ENCODE measurements at regions not wholly inside any gene's neighbourhood (a gene's known extent, or its start where the extent isn't known, plus 50 kb on each side); places are given as distances from the start of the nearest gene placed in this dataset.

DNA sequence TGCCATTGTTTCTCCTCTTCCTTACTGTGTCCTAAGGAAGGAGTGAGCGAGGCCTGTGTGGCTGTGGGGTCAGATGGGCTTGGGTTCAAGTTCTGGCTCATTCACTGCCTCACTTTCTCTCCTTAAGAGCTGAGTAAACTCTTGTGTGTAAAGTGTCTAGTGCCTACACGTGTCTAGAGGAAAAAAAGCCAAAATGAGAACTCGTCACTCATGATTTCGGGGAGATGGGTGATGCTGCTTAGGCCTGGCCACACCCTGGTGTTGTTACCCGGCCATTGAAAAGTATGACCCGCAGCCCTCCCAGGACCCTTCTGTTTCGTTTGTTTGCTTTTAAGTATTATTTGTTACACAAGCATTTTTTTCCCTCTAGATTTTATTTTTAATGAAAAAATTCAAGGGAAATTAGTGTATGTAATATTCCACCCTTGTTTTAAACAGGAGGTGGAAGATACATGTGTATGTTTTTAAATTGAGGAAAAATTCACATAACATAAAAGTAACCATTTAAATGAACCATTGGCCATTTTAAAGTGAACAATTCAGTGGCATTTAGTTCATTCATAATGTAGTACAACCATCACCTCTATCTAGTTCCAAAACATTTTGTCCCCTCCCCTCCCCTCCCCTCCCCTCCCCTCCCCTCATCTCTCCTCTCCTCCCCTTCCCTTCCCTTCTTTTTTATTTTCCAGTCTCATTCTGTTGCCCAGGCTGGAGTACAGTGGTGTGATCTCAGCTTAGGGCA, 71.0 kb downstream of the CEBPB start:
- Histone ChIP-seq H3K4me3 (ENCODE audit: low read depth, low read length) (no peak overlapping the region), H3K27me3 (ENCODE audit: control insufficient read depth, insufficient read depth, low read length) (no peaks in the 10 kb centered on the region), H3K4me1 (no peaks in the 10 kb centered on the region), H3K9me3 (ENCODE audit: control insufficient read depth, low read length) (no peaks in the 10 kb centered on the region), H2AFZ (no peak overlapping the region), H3K79me2 (no peaks in the 10 kb centered on the region), H3K36me3 (ENCODE audit: control insufficient read depth, insufficient read depth, low read length) (no peaks in the 10 kb centered on the region), H3K9ac (no peak overlapping the region), H3K27ac (no peak overlapping the region), H3K4me2 (ENCODE audit: low read length) (no peak overlapping the region)
- TF ChIP-seq, protein P1, sequence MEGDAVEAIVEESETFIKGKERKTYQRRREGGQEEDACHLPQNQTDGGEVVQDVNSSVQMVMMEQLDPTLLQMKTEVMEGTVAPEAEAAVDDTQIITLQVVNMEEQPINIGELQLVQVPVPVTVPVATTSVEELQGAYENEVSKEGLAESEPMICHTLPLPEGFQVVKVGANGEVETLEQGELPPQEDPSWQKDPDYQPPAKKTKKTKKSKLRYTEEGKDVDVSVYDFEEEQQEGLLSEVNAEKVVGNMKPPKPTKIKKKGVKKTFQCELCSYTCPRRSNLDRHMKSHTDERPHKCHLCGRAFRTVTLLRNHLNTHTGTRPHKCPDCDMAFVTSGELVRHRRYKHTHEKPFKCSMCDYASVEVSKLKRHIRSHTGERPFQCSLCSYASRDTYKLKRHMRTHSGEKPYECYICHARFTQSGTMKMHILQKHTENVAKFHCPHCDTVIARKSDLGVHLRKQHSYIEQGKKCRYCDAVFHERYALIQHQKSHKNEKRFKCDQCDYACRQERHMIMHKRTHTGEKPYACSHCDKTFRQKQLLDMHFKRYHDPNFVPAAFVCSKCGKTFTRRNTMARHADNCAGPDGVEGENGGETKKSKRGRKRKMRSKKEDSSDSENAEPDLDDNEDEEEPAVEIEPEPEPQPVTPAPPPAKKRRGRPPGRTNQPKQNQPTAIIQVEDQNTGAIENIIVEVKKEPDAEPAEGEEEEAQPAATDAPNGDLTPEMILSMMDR (IDR thresholded peaks at IDR 0.05): no peak

DNA sequence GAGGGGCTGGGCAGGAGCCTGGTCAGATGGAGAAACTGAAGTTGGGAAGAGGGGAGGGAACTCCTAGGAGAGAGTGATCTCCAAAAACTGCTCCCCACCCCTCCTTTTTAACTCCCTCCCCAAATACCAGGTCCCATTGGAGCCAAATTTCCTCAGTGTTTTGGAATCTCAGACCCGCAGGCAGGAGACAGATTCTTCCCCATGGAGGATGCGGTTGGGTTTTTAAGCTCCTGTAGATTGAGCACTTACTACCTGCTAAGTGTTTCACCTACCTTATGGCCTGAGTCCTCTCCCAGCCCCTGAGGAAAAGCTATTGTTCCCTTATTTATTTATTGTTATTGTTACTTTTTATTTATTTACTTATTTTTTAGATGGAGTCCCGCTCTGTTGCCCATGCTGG, 73.2 kb downstream of the CEBPB start:
- Histone ChIP-seq H3K4me1 (no peaks in the 10 kb centered on the region), H3K27me3 (ENCODE audit: control insufficient read depth, insufficient read depth, low read length) (no peaks in the 10 kb centered on the region), H3K9me3 (ENCODE audit: control insufficient read depth, low read length) (no peaks in the 10 kb centered on the region), H3K79me2 (no peaks in the 10 kb centered on the region), H2AFZ (no peak overlapping the region), H3K36me3 (ENCODE audit: control insufficient read depth, insufficient read depth, low read length) (no peaks in the 10 kb centered on the region), H3K9ac (no peak overlapping the region), H3K4me2 (ENCODE audit: low read length) (no peak overlapping the region), H3K4me3 (ENCODE audit: low read depth, low read length) (no peak overlapping the region), H3K27ac (no peak overlapping the region)
- TF ChIP-seq, protein P1 (IDR thresholded peaks at IDR 0.05): no peak

DNA sequence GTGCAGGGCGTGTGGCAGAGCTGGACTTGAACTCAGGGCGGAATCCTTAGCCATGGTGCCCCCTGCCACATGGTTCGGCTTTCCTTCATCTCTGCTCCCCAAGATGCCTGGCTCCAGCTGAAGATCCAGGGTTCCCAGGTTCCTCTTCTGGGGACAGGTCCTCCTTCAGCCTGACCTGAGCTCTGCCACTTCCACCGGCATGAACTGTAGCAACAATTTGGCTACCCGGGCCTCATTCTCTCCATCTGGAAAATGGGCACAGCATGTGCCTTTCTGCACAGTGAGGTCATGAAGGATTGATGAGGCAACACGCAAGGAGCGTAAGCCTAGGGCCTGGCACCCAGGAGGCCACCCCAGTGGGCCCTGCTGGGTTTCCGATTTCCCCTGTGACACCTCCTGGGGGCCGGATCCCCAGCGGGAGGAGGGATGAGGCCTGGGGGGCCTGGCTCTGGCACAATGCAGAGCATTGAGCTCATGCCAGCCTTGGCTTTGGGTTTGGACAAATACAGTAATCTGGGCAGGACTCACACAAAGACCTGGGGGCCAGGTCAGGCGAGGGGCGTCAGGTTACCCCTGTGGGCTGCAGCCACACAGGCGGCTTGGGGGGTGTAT, 74.0 kb downstream of the CEBPB start:
- no peak overlapping the region for H3K4me2 ChIP-seq (ENCODE audit: low read length)
- no peaks in the 10 kb centered on the region for H3K36me3 ChIP-seq (ENCODE audit: control insufficient read depth, insufficient read depth, low read length)
- H3K4me1 ChIP-seq: no peaks in the 10 kb centered on the region
- no peaks in the 10 kb centered on the region for H3K79me2 ChIP-seq
- no peak overlapping the region for H3K27ac ChIP-seq
- H3K9ac ChIP-seq: no peak overlapping the region
- H3K27me3 ChIP-seq (ENCODE audit: control insufficient read depth, insufficient read depth, low read length): no peaks in the 10 kb centered on the region
- TF ChIP-seq, protein P1 (IDR thresholded peaks at IDR 0.05): no peak
- no peak overlapping the region for H2AFZ ChIP-seq
- no peaks in the 10 kb centered on the region for H3K9me3 ChIP-seq (ENCODE audit: control insufficient read depth, low read length)
- no peak overlapping the region for H3K4me3 ChIP-seq (ENCODE audit: low read depth, low read length)

DNA sequence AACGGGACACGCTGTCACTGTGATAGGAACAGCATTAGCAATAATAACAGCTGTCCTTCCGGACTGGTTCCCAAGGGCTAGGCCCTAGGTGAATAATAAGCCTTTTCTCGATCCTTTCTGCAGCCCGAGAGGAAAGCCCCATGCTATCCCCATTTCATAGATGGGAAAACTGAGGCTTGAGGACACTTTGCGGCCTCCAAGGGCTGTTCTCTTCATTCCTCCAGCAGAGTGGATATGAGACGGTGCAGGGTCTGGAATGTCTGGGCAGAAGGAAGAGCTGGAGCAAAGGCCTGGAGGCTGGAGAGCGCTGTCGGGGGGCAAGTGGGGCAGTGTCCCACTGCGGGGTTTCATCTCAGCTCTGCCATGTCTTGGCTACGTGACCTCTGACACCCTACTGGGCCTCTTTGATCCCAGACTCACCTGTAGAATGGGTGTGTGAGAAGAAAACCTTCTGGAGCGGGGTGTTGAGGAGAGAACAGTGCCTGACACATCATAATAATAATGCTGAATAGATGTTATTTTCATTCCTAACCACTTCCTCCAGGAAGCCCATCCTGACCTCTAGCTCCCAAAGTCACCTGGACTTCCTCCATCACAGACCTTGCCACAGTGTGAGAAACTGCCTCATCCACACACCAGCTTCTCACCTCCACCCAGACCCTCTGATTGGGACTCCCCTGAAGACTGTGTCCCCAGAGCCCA, 74.8 kb downstream of the CEBPB start:
- Histone ChIP-seq H3K27ac (no peak overlapping the region), H3K79me2 (no peaks in the 10 kb centered on the region), H3K27me3 (ENCODE audit: control insufficient read depth, insufficient read depth, low read length) (no peaks in the 10 kb centered on the region), H3K9ac (no peak overlapping the region), H3K4me1 (no peaks in the 10 kb centered on the region), H3K4me2 (ENCODE audit: low read length) (no peak overlapping the region), H2AFZ (no peak overlapping the region), H3K4me3 (ENCODE audit: low read depth, low read length) (no peak overlapping the region), H3K36me3 (ENCODE audit: control insufficient read depth, insufficient read depth, low read length) (no peaks in the 10 kb centered on the region), H3K9me3 (ENCODE audit: control insufficient read depth, low read length) (no peaks in the 10 kb centered on the region)
- TF ChIP-seq, protein P1 (IDR thresholded peaks at IDR 0.05): no peak

Measured in parathyroid adenoma (tissue), 2 donors.